Myocyte (in vitro differentiated cells): ENCODE measurements at regions not wholly inside any gene's neighbourhood (a gene's known extent, or its start where the extent isn't known, plus 50 kb on each side); places are given as distances from the start of the nearest gene placed in this dataset.

ENCODE experiments used
- DNase-seq: peaks from one replicate; pipeline ENCODE4 v3.0.0-alpha.2; 2012; ENCODE audit warnings: low read depth

GRCh38 chr17:79141578-79142355, 67.1 kb downstream of the ENGASE start:
- DNase-seq, result no peak

GRCh38 chr17:79138826-79139225, 64.2 kb downstream of the ENGASE start:
- no peak for DNase-seq

- DNase-seq, result no peak
These were observed 63.2 kb downstream of the ENGASE start for GRCh38 chr17:79137789-79138165.

- DNase-seq, result no peak
These were observed 62.6 kb downstream of the ENGASE start for GRCh38 chr17:79137015-79137788.

GRCh38 chr17:79136596-79136995, 62.0 kb downstream of the ENGASE start:
- DNase-seq, result no peak
